B cell (primary cell): ENCODE measurements at regions not wholly inside any gene's neighbourhood (a gene's known extent, or its start where the extent isn't known, plus 50 kb on each side); places are given as distances from the start of the nearest gene placed in this dataset.

Experiments used
- CTCF ChIP-seq: fragments of 200-600 bp; IDR thresholded peaks from one replicate; pipeline ENCODE4 v1.8.0; 2022; ENCODE audit warnings: antibody characterized with exemption, mild to moderate bottlenecking
- EZH2 ChIP-seq: IDR thresholded peaks from 2 replicates; pipeline ENCODE4 v1.6.1; 2012; ENCODE audit warnings: borderline replicate concordance, low read depth, mild to moderate bottlenecking, moderate library complexity, low read length; ENCODE audit not compliant: insufficient read depth, poor library complexity, severe bottlenecking

- TF ChIP-seq CTCF (no peak), EZH2 (no peak)
These were observed 405.7 kb downstream of the FBXO15 start for GRCh38 chr18:73741946-73742345.
